Peyer's patch (tissue), 4 donors: ENCODE measurements at regions not wholly inside any gene's neighbourhood (a gene's known extent, or its start where the extent isn't known, plus 50 kb on each side); places are given as distances from the start of the nearest gene placed in this dataset.

Experiments used
- DNase-seq, 3 donors: peaks; one replicate each; pipeline ENCODE4 v3.0.0-alpha.2; 2017 to 2019
- H3K27ac ChIP-seq, 4 donors: fragments of 200-600 bp; sonication (generic); one replicate each; pipeline ENCODE4 v1.5.1; 2016 to 2019
- H3K27me3 ChIP-seq, 2 donors: fragments of 200-600 bp; sonication (generic); one replicate each; pipeline ENCODE4 v1.5.1; 2019
- H3K36me3 ChIP-seq, 3 donors: fragments of 200-600 bp; sonication (generic); one replicate each; pipeline ENCODE4 v1.5.1; 2016 to 2019
- H3K4me1 ChIP-seq, 4 donors: fragments of 200-600 bp; sonication (generic); one replicate each; pipeline ENCODE4 v1.5.1; 2016 to 2019
- H3K4me3 ChIP-seq, 4 donors: fragments of 200-600 bp; sonication (generic); 1 replicate in 3 of 4; 2 replicates in 1 of 4; pipeline ENCODE4 v1.5.1; 2016 to 2019; ENCODE audit warnings: mild to moderate bottlenecking in 1 of 4
- H3K9me3 ChIP-seq, 4 donors: fragments of 200-600 bp; sonication (generic); one replicate each; pipeline ENCODE4 v1.5.1; 2016 to 2019; ENCODE audit warnings: mild to moderate bottlenecking in 1 of 4
- CTCF ChIP-seq, 6 experiments: fragments of 450-650 bp in 4 of 6; fragments of 200-600 bp in 2 of 6; sonication (generic) in 1 of 6; IDR thresholded peaks; one replicate each; pipeline ENCODE4 v1.5.1; 2017 to 2019; ENCODE audit warnings: antibody characterized with exemption in 6 of 6, mild to moderate bottlenecking in 3 of 6, moderate library complexity in 1 of 6
- POLR2A ChIP-seq, 2 donors: fragments of 450-650 bp; IDR thresholded peaks; one replicate each; pipeline ENCODE4 v1.5.1; 2017; ENCODE audit warnings: antibody characterized with exemption in 2 of 2, mild to moderate bottlenecking in 2 of 2, moderate library complexity in 2 of 2

GRCh38 chr5:36378551-36378950, 76.8 kb upstream of the RANBP3L start:
- H3K27me3 ChIP-seq = no peaks in the 10 kb centered on the region
- DNase-seq = no peak
- no peaks in the 10 kb centered on the region for H3K9me3 ChIP-seq
- no peaks in the 10 kb centered on the region for H3K4me1 ChIP-seq
- no peak overlapping the region for H3K27ac ChIP-seq
- H3K36me3 ChIP-seq = no peaks in the 10 kb centered on the region
- no peak overlapping the region for H3K4me3 ChIP-seq
- TF ChIP-seq POLR2A (IDR thresholded peaks at IDR 0.05) = no peak
- TF ChIP-seq CTCF (IDR thresholded peaks at IDR 0.05) = no peak

GRCh38 chr5:36382890-36383289, 81.2 kb upstream of the RANBP3L start:
- TF ChIP-seq POLR2A (IDR thresholded peaks at IDR 0.05) (no peak), CTCF (IDR thresholded peaks at IDR 0.05) (no peak)
- H3K27me3 ChIP-seq = no peaks in the 10 kb centered on the region
- no peaks in the 10 kb centered on the region for H3K4me1 ChIP-seq
- no peaks in the 10 kb centered on the region for H3K36me3 ChIP-seq
- H3K27ac ChIP-seq = no peak overlapping the region
- no peaks in the 10 kb centered on the region for H3K9me3 ChIP-seq
- H3K4me3 ChIP-seq = no peak overlapping the region
- no peak for DNase-seq

- no peak for DNase-seq
- Histone ChIP-seq H3K27me3 (no peaks in the 10 kb centered on the region), H3K4me1 (no peaks in the 10 kb centered on the region), H3K9me3 (no peaks in the 10 kb centered on the region), H3K36me3 (no peaks in the 10 kb centered on the region), H3K27ac (no peak overlapping the region), H3K4me3 (no peak overlapping the region)
- TF ChIP-seq POLR2A (IDR thresholded peaks at IDR 0.05) (no peak), CTCF (IDR thresholded peaks at IDR 0.05) (no peak)
Measured at GRCh38 chr5:36383942-36384341, 82.2 kb upstream of the RANBP3L start.

- H3K9me3 ChIP-seq = no peaks in the 10 kb centered on the region
- no peaks in the 10 kb centered on the region for H3K27me3 ChIP-seq
- no peaks in the 10 kb centered on the region for H3K4me1 ChIP-seq
- H3K4me3 ChIP-seq = no peak overlapping the region
- TF ChIP-seq POLR2A (IDR thresholded peaks at IDR 0.05) (no peak), CTCF (IDR thresholded peaks at IDR 0.05) (no peak)
- H3K27ac ChIP-seq = no peak overlapping the region
- DNase-seq = no peak
- no peaks in the 10 kb centered on the region for H3K36me3 ChIP-seq
Measured at GRCh38 chr5:36384845-36385244, 83.1 kb upstream of the RANBP3L start.

- Histone ChIP-seq H3K4me1 (no peaks in the 10 kb centered on the region), H3K27ac (no peak overlapping the region), H3K9me3 (no peaks in the 10 kb centered on the region), H3K27me3 (no peaks in the 10 kb centered on the region), H3K36me3 (no peaks in the 10 kb centered on the region), H3K4me3 (no peak overlapping the region)
- TF ChIP-seq POLR2A (IDR thresholded peaks at IDR 0.05) (no peak), CTCF (IDR thresholded peaks at IDR 0.05) (no peak)
- DNase-seq = no peak
Measured at GRCh38 chr5:36385495-36385894, 83.8 kb upstream of the RANBP3L start.

- DNase-seq = no peak
- H3K4me3 ChIP-seq = no peak overlapping the region
- H3K27me3 ChIP-seq = no peaks in the 10 kb centered on the region
- TF ChIP-seq CTCF (IDR thresholded peaks at IDR 0.05) (no peak), POLR2A (IDR thresholded peaks at IDR 0.05) (no peak)
- H3K4me1 ChIP-seq = no peaks in the 10 kb centered on the region
- H3K36me3 ChIP-seq = no peaks in the 10 kb centered on the region
- H3K9me3 ChIP-seq = no peaks in the 10 kb centered on the region
- H3K27ac ChIP-seq = no peak overlapping the region
Measured at GRCh38 chr5:36388288-36388687, 86.6 kb upstream of the RANBP3L start.
